A549 (cell line): ENCODE measurements at regions not wholly inside any gene's neighbourhood (a gene's known extent, or its start where the extent isn't known, plus 50 kb on each side); places are given as distances from the start of the nearest gene placed in this dataset.

ENCODE experiments used
- ATAC-seq, 2 experiments: fragments of 200-7000 bp in 1 of 2; fragments of >200 bp in 1 of 2; cut with Nextera tagmentation in 1 of 2; cut with Tn5 transposase in 1 of 2; 3 replicates each; pipeline versions ENCODE4 v1.8.0 to v1.9.1; 2018 to 2020; ENCODE audit warnings: mild to moderate bottlenecking in 1 of 2, moderate library complexity in 1 of 2
- CTCF ChIA-PET: fragments of 300-600 bp; sonication (Branson Sonifier 250); formaldehyde crosslinking; extraction: SDS; loops from one replicate; lab custom pipeline; 2021; ENCODE audit warnings: antibody characterized with exemption, inconsistent platforms; lab: Yijun Ruan, JAX
- POLR2A ChIA-PET: fragments of 350-600 bp; formaldehyde crosslinking; extraction: SDS; loops from one replicate; lab custom pipeline; 2021; ENCODE audit warnings: antibody characterized with exemption, inconsistent platforms; lab: Yijun Ruan, JAX
- DNase-seq, 2 experiments: peaks; one replicate each; pipeline versions ENCODE4 v3.0.0 to v3.0.0-alpha.2; 2011 to 2016; ENCODE audit warnings: low read depth in 1 of 2, low spot score in 1 of 2
- FAIRE-seq: peaks from 2 replicates; lab custom pipeline; 2011; peaks lifted over from hg19 to GRCh38; lab: Jason Lieb, UNC
- H3K27ac ChIP-seq, 2 experiments: fragments of >200 bp; sonication (Bioruptor Twin); formaldehyde crosslinking; 3 replicates each; pipeline ENCODE4 v1.5.1; 2016 to 2017
- H3K4me1 ChIP-seq: fragments of >200 bp; sonication (Bioruptor Twin); formaldehyde crosslinking; 3 replicates; pipeline ENCODE4 v1.6.1; 2016
- H3K4me2 ChIP-seq: fragments of >200 bp; sonication (Bioruptor Twin); formaldehyde crosslinking; 3 replicates; pipeline ENCODE4 v1.6.1; 2016
- H3K4me3 ChIP-seq: fragments of >200 bp; sonication (Bioruptor Twin); formaldehyde crosslinking; 3 replicates; pipeline ENCODE4 v1.5.1; 2016
- H3K9me3 ChIP-seq: fragments of >200 bp; sonication (Bioruptor Twin); formaldehyde crosslinking; 3 replicates; pipeline ENCODE4 v1.6.1; 2016
- ATOH8 ChIP-seq: fragments of 250-450 bp; sonication (Bioruptor Pico); IDR thresholded peaks from 2 replicates; pipeline ENCODE4 v1.5.0; 2020; ENCODE audit warnings: low read depth, mild to moderate bottlenecking, moderate library complexity
- CBX2 ChIP-seq: fragments of 200-600 bp; sonication (generic); IDR thresholded peaks from 2 replicates; pipeline ENCODE4 v1.6.1; 2016; ENCODE audit warnings: low read depth, mild to moderate bottlenecking, borderline replicate concordance
- CBX8 ChIP-seq: fragments of 200-600 bp; sonication (generic); IDR thresholded peaks from 2 replicates; pipeline ENCODE4 v1.6.1; 2016
- CTCF ChIP-seq: fragments of >200 bp; sonication (Bioruptor Twin); formaldehyde crosslinking; IDR thresholded peaks from 3 replicates; pipeline ENCODE4 v1.5.1; 2016
- EHF ChIP-seq: fragments of 250-450 bp; sonication (Bioruptor Pico); IDR thresholded peaks from 2 replicates; pipeline ENCODE4 v1.5.0; 2020; ENCODE audit warnings: mild to moderate bottlenecking
- HDAC2 ChIP-seq: fragments of 200-600 bp; sonication (generic); IDR thresholded peaks from 2 replicates; pipeline ENCODE4 v1.6.1; 2016
- HES2 ChIP-seq: fragments of >200 bp; sonication (Bioruptor Twin); formaldehyde crosslinking; IDR thresholded peaks from 2 replicates; pipeline ENCODE4 v1.6.1; 2016
- HEYL ChIP-seq: fragments of 250-450 bp; sonication (Bioruptor Pico); IDR thresholded peaks from 2 replicates; pipeline ENCODE4 v1.8.0; 2021; ENCODE audit warnings: mild to moderate bottlenecking, moderate library complexity
- HOXA7 ChIP-seq: fragments of 250-450 bp; sonication (Bioruptor Pico); IDR thresholded peaks from 2 replicates; pipeline ENCODE4 v1.5.0; 2020; ENCODE audit warnings: mild to moderate bottlenecking, moderate library complexity
- HOXB13 ChIP-seq: fragments of 250-450 bp; sonication (Bioruptor Pico); IDR thresholded peaks from 2 replicates; pipeline ENCODE4 v1.5.0; 2020; ENCODE audit warnings: low read depth, mild to moderate bottlenecking, moderate library complexity
- JUN ChIP-seq, 2 experiments: fragments of >200 bp; sonication (Bioruptor Twin); formaldehyde crosslinking; IDR thresholded peaks; 2 replicates in 1 of 2; 3 replicates in 1 of 2; pipeline ENCODE4 v1.6.1; 2016 to 2017
- JUNB ChIP-seq: fragments of >200 bp; sonication (Bioruptor Twin); formaldehyde crosslinking; IDR thresholded peaks from 2 replicates; pipeline ENCODE4 v1.6.1; 2016
- KDM1A ChIP-seq: fragments of 200-600 bp; sonication (generic); IDR thresholded peaks from 2 replicates; pipeline ENCODE4 v1.6.1; 2016; ENCODE audit warnings: low read depth, mild to moderate bottlenecking
- MAFK ChIP-seq: fragments of 450-650 bp; IDR thresholded peaks from 2 replicates; pipeline ENCODE4 v1.6.1; 2014; ENCODE audit not compliant: partially characterized antibody
- NFE2L2 ChIP-seq: fragments of 150-350 bp; conservative IDR thresholded peaks from 2 replicates; pipeline ENCODE4 v1.6.1; 2014; ENCODE audit warnings: low read length
- PHF8 ChIP-seq: fragments of 200-600 bp; sonication (generic); IDR thresholded peaks from 2 replicates; pipeline ENCODE4 v1.6.1; 2016; ENCODE audit warnings: low read depth, mild to moderate bottlenecking, antibody characterized with exemption, moderate library complexity, borderline replicate concordance
- POLR2A ChIP-seq: IDR thresholded peaks from 2 replicates; pipeline ENCODE4 v1.6.1; 2012; ENCODE audit warnings: mild to moderate bottlenecking, low read length
- POLR2AphosphoS2 ChIP-seq: conservative IDR thresholded peaks from 2 replicates; pipeline ENCODE4 v1.6.1; 2012; ENCODE audit warnings: low read length, improper control_type of control experiment, inconsistent platforms
- RNF2 ChIP-seq: fragments of 200-600 bp; sonication (generic); IDR thresholded peaks from 2 replicates; pipeline ENCODE4 v1.6.1; 2016; ENCODE audit warnings: low read depth, mild to moderate bottlenecking, antibody characterized with exemption, moderate library complexity, borderline replicate concordance
- SMC3 ChIP-seq: fragments of >200 bp; sonication (Bioruptor Twin); formaldehyde crosslinking; IDR thresholded peaks from 3 replicates; pipeline ENCODE4 v1.6.1; 2018; ENCODE audit warnings: inconsistent platforms
- ZSCAN20 ChIP-seq: fragments of 250-450 bp; sonication (Bioruptor Pico); IDR thresholded peaks from 2 replicates; pipeline ENCODE4 v1.8.0; 2022; ENCODE audit warnings: mild to moderate bottlenecking, moderate library complexity
- WGBS: methylation state at CpG from one replicate; pipeline ENCODE4 v1.1.6; 2017; ENCODE audit errors: missing lambda C conversion rate; 5-methylcytosine and 5-hydroxymethylcytosine counted together
- TF ChIP-seq, protein P1 (sequence below): IDR thresholded peaks from 2 replicates; pipeline ENCODE4 v1.6.1; 2012
- TF ChIP-seq, protein P2 (sequence below): fragments of 250-450 bp; sonication (Bioruptor Pico); IDR thresholded peaks from 2 replicates; pipeline ENCODE4 v1.5.0; 2021; ENCODE audit warnings: mild to moderate bottlenecking, moderate library complexity, borderline replicate concordance

DNA sequence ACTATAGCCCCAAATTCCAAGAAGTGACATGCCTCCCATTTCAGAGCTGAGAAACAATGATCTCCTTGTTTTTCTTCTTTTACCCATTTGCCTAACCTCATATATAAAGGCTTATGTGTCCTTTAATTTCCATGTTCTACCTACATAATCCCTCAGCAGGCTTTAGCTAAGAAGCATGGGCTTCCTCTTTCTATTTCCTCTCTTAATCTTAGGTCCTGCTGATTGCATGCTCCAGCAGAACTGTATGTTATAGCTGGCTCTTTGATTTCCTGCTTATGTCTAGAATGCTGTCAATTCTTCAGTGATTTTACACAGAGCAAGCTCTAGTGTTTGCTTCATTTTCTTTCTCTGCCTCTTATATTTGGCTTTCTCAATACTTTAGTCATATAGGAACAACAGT, 151.7 kb upstream of the COX10 start:
- no peak for ATAC-seq
- no peaks in the 10 kb centered on the region for H3K4me1 ChIP-seq
- TF ChIP-seq HEYL, result no peak
- TF ChIP-seq, protein P1, sequence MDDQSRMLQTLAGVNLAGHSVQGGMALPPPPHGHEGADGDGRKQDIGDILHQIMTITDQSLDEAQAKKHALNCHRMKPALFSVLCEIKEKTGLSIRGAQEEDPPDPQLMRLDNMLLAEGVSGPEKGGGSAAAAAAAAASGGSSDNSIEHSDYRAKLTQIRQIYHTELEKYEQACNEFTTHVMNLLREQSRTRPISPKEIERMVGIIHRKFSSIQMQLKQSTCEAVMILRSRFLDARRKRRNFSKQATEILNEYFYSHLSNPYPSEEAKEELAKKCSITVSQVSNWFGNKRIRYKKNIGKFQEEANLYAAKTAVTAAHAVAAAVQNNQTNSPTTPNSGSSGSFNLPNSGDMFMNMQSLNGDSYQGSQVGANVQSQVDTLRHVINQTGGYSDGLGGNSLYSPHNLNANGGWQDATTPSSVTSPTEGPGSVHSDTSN, result no peak
- no peak for TF ChIP-seq CBX8
- no peak for TF ChIP-seq EHF (CRISPR knock-in tag)
- TF ChIP-seq ZSCAN20 (CRISPR knock-in tag), result no peak
- no peak for TF ChIP-seq SMC3
- no peak for TF ChIP-seq NFE2L2
- TF ChIP-seq, all 56 proteins: peak for 0
- Histone ChIP-seq H3K9me3 (0 out of 3 replicates have a peak, but pooled peaks cover 2% of the 10 kb centered on the region), H3K4me2 (no peak overlapping the region), H3K4me3 (no peak overlapping the region), H3K27ac (no peak overlapping the region)
- FAIRE-seq, result no peak
- no peak for DNase-seq
- ChIA-PET POLR2A (no interaction called here), CTCF (interaction anchor here (0.9 kb wide), 1 partner anchor 9 kb away, joined by 3 read pairs; no protein-coding TSS in a partner anchor)

GRCh38 chr17:13918247-13918646, 151.1 kb upstream of the COX10 start:
- no peaks in the 10 kb centered on the region for H3K9me3 ChIP-seq
- CTCF ChIA-PET, result interaction anchor here (0.8 kb wide), 1 partner anchor 1139 kb away, joined by 3 read pairs; no protein-coding TSS in a partner anchor
- no peak overlapping the region for H3K27ac ChIP-seq
- no peak overlapping the region for H3K4me2 ChIP-seq
- WGBS, result 13% methylated on average over 4 of the region's 4 CpGs
- no peak overlapping the region for H3K4me3 ChIP-seq
- TF ChIP-seq KDM1A (no peak), POLR2A (no peak), ZSCAN20 (CRISPR knock-in tag) (no peak), PHF8 (no peak), JUNB (no peak), ATOH8 (no peak), CBX2 (no peak), POLR2AphosphoS2 (no peak), HOXA7 (CRISPR knock-in tag) (no peak), HDAC2 (no peak), RNF2 (no peak), HES2 (no peak), JUN (IDR thresholded peaks at IDR 0.05) (no peak), HOXB13 (CRISPR knock-in tag) (no peak), MAFK (no peak), CTCF (no peak)
- TF ChIP-seq, protein P2, sequence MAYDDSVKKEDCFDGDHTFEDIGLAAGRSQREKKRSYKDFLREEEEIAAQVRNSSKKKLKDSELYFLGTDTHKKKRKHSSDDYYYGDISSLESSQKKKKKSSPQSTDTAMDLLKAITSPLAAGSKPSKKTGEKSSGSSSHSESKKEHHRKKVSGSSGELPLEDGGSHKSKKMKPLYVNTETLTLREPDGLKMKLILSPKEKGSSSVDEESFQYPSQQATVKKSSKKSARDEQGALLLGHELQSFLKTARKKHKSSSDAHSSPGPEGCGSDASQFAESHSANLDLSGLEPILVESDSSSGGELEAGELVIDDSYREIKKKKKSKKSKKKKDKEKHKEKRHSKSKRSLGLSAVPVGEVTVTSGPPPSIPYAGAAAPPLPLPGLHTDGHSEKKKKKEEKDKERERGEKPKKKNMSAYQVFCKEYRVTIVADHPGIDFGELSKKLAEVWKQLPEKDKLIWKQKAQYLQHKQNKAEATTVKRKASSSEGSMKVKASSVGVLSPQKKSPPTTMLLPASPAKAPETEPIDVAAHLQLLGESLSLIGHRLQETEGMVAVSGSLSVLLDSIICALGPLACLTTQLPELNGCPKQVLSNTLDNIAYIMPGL (CRISPR knock-in tag), result no peak
- TF ChIP-seq, all 56 proteins: peak for 0
- POLR2A ChIA-PET, result no interaction called here
- no peak for FAIRE-seq
- no peak for DNase-seq
- H3K4me1 ChIP-seq, result no peaks in the 10 kb centered on the region
- no peak for ATAC-seq
